HepG2 (cell line): ENCODE measurements at regions not wholly inside any gene's neighbourhood (a gene's known extent, or its start where the extent isn't known, plus 50 kb on each side); places are given as distances from the start of the nearest gene placed in this dataset.

ENCODE experiments used
- SMAD1 ChIP-seq: sonication (generic); formaldehyde crosslinking; IDR thresholded peaks from 2 replicates; pipeline ENCODE4 v1.4.0; 2020; ENCODE audit warnings: missing genetic modification reagents, low read depth, mild to moderate bottlenecking, borderline replicate concordance
- TF ChIP-seq, protein P1 (sequence below): sonication (generic); formaldehyde crosslinking; IDR thresholded peaks from 2 replicates; pipeline ENCODE4 v1.4.0; 2020; ENCODE audit warnings: missing genetic modification reagents, borderline replicate concordance

- TF ChIP-seq, protein P1, sequence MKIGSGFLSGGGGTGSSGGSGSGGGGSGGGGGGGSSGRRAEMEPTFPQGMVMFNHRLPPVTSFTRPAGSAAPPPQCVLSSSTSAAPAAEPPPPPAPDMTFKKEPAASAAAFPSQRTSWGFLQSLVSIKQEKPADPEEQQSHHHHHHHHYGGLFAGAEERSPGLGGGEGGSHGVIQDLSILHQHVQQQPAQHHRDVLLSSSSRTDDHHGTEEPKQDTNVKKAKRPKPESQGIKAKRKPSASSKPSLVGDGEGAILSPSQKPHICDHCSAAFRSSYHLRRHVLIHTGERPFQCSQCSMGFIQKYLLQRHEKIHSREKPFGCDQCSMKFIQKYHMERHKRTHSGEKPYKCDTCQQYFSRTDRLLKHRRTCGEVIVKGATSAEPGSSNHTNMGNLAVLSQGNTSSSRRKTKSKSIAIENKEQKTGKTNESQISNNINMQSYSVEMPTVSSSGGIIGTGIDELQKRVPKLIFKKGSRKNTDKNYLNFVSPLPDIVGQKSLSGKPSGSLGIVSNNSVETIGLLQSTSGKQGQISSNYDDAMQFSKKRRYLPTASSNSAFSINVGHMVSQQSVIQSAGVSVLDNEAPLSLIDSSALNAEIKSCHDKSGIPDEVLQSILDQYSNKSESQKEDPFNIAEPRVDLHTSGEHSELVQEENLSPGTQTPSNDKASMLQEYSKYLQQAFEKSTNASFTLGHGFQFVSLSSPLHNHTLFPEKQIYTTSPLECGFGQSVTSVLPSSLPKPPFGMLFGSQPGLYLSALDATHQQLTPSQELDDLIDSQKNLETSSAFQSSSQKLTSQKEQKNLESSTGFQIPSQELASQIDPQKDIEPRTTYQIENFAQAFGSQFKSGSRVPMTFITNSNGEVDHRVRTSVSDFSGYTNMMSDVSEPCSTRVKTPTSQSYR: no peak
- no peak for TF ChIP-seq SMAD1 (CRISPR knock-in tag)
Measured at GRCh38 chr10:4216726-4217125, 431.7 kb upstream of the KLF6 start.
